Endothelial cell of umbilical vein (primary cell): ENCODE measurements at regions not wholly inside any gene's neighbourhood (a gene's known extent, or its start where the extent isn't known, plus 50 kb on each side); places are given as distances from the start of the nearest gene placed in this dataset.

Experiments
- BruUV-seq: library from RNA; stranded (reverse); fragments of 400-500 nt; replicated peaks from 2 replicates; lab custom pipeline; 2021; lab: Mats Ljungman, UMichigan
- CTCF ChIA-PET: fragments of 300-600, 350-600 bp; sonication (Branson Sonifier 250); formaldehyde crosslinking; loops from one replicate; lab custom pipeline; 2021; ENCODE audit warnings: antibody characterized with exemption, inconsistent platforms; lab: Charles Lee
- POLR2A ChIA-PET: fragments of 300-600, 350-600 bp; sonication (Branson Sonifier 250); formaldehyde crosslinking; loops from one replicate; lab custom pipeline; 2021; ENCODE audit warnings: antibody characterized with exemption, inconsistent platforms; lab: Charles Lee
- DNase-seq: peaks from one replicate; pipeline ENCODE4 v3.0.0-alpha.2; 2011; ENCODE audit warnings: low read depth, low spot score
- FAIRE-seq: peaks from 2 replicates; lab custom pipeline; 2011; peaks lifted over from hg19 to GRCh38; lab: Jason Lieb, UNC
- H2AFZ ChIP-seq: 2 replicates; pipeline ENCODE4 v1.6.0; 2012; ENCODE audit warnings: low read depth, low read length, control low read depth, inconsistent platforms
- H3K27ac ChIP-seq: 2 replicates; pipeline ENCODE4 v1.5.1; 2011; ENCODE audit warnings: low read depth, mild to moderate bottlenecking, control low read depth, low read length, moderate library complexity; ENCODE audit not compliant: insufficient read depth
- H3K27me3 ChIP-seq, 2 experiments: 2 replicates each; pipeline versions ENCODE4 v1.6.0 to v1.6.1; 2011; ENCODE audit warnings: low read length in 2 of 2, mixed read lengths in 1 of 2; ENCODE audit not compliant: control insufficient read depth in 2 of 2, insufficient read depth in 2 of 2
- H3K36me3 ChIP-seq, 2 experiments: 2 replicates in 1 of 2; 3 replicates in 1 of 2; pipeline ENCODE4 v1.5.1; 2011; ENCODE audit warnings: low read length in 2 of 2, mild to moderate bottlenecking in 1 of 2, moderate library complexity in 1 of 2; ENCODE audit not compliant: control insufficient read depth in 2 of 2, insufficient read depth in 2 of 2; ENCODE audit errors: extremely low read depth in 1 of 2
- H3K4me1 ChIP-seq: 3 replicates; pipeline ENCODE4 v1.5.1; 2011; ENCODE audit warnings: mild to moderate bottlenecking, low read length; ENCODE audit not compliant: control insufficient read depth, insufficient read depth; ENCODE audit errors: extremely low read depth
- H3K4me2 ChIP-seq: 2 replicates; pipeline ENCODE4 v1.6.1; 2011; ENCODE audit warnings: low read length, control low read depth, mixed read lengths; ENCODE audit not compliant: insufficient read depth
- H3K4me3 ChIP-seq, 3 experiments: fragments of 200-600 bp in 1 of 3; sonication (generic), shearing (Covaris generic) in 1 of 3; replicated peaks in 1 of 3; 2 replicates each; pipeline ENCODE4 v1.5.1; 2011 to 2016; ENCODE audit warnings: control low read depth in 3 of 3, low read length in 3 of 3, mild to moderate bottlenecking in 2 of 3, inconsistent platforms in 1 of 3, low read depth in 1 of 3, moderate library complexity in 1 of 3; ENCODE audit not compliant: insufficient read depth in 1 of 3
- H3K79me2 ChIP-seq: 2 replicates; pipeline ENCODE4 v1.6.0; 2012; ENCODE audit warnings: low read length, inconsistent platforms; ENCODE audit not compliant: control insufficient read depth, insufficient read depth
- H3K9ac ChIP-seq: replicated peaks from 2 replicates; pipeline ENCODE3; 2011; ENCODE audit warnings: low read length, control low read depth; ENCODE audit not compliant: insufficient read depth; ENCODE audit errors: extremely low read depth
- H3K9me1 ChIP-seq: replicated peaks from 3 replicates; pipeline ENCODE4 v1.6.0; 2011; ENCODE audit warnings: mild to moderate bottlenecking, low read length; ENCODE audit not compliant: control insufficient read depth, insufficient read depth; ENCODE audit errors: extremely low read depth
- H3K9me3 ChIP-seq: replicated peaks from 2 replicates; pipeline ENCODE4 v1.5.1; 2012; ENCODE audit warnings: low read length, inconsistent platforms; ENCODE audit not compliant: control insufficient read depth, insufficient read depth
- H4K20me1 ChIP-seq: replicated peaks from 2 replicates; pipeline ENCODE3; 2011; ENCODE audit warnings: mild to moderate bottlenecking, low read length; ENCODE audit not compliant: control insufficient read depth, insufficient read depth; ENCODE audit errors: extremely low read depth
- EZH2 ChIP-seq: IDR thresholded peaks from 2 replicates; pipeline ENCODE4 v1.6.1; 2012; ENCODE audit warnings: borderline replicate concordance, low read depth, mild to moderate bottlenecking, moderate library complexity, low read length, inconsistent platforms; ENCODE audit not compliant: severe bottlenecking
- FOS ChIP-seq: IDR thresholded peaks from 2 replicates; pipeline ENCODE4 v1.6.1; 2011; ENCODE audit warnings: mild to moderate bottlenecking, low read length, moderate library complexity, borderline replicate concordance; ENCODE audit not compliant: insufficient read depth
- GATA2 ChIP-seq: IDR thresholded peaks from 2 replicates; pipeline ENCODE4 v1.7.0; 2011; ENCODE audit warnings: low read depth, mild to moderate bottlenecking, moderate library complexity, mixed read lengths, low read length; ENCODE audit not compliant: insufficient read length, insufficient read depth
- JUN ChIP-seq: IDR thresholded peaks from 2 replicates; pipeline ENCODE4 v1.6.1; 2011; ENCODE audit warnings: borderline replicate concordance, low read depth; ENCODE audit not compliant: insufficient read length, insufficient read depth
- MAX ChIP-seq: IDR thresholded peaks from 2 replicates; pipeline ENCODE4 v1.6.1; 2011; ENCODE audit not compliant: insufficient read depth, insufficient read length
- MYC ChIP-seq: IDR thresholded peaks from one replicate; pipeline ENCODE4 v1.6.1; 2011; ENCODE audit warnings: mild to moderate bottlenecking, low read depth, low read length
- POLR2A ChIP-seq: IDR thresholded peaks from 2 replicates; pipeline ENCODE4 v1.6.1; 2012; ENCODE audit warnings: low read depth, mild to moderate bottlenecking, control low read depth, low read length
- dilution Hi-C: fragments of 300-500 bp; cut with MboI; formaldehyde crosslinking; loops from one replicate; pipeline ENCODE4 v1.15.0; 2019; ENCODE audit warnings: low sequenced_read_pairs; ENCODE audit not compliant: extremely low pct_ligation_motif_present
- intact Hi-C: fragments of 100-400 bp; cut with micrococcal nuclease; formaldehyde crosslinking; loops from one replicate; pipeline ENCODE4 v1.10.0; 2022

DNA sequence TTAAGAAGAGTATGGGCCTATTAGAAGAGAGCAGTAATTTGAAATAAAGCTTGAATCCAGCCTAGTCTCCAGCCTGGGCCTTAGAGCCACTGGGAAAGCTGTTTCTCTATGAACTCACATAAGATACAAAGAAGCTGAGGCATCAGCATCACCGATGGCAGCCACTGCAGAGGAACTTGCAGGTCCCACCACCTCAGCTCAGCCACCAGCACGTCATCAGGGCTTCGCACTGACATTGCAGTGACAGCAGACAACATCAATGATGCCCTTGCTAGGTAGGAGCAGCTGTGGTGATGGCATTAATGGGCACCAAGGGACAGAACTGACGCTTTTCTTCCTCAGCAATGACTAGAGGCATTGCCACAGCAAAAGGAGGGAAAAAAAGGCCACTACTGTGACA is 67.7 kb upstream of the CDC42EP3 start:
- H3K79me2 ChIP-seq: no peaks in the 10 kb centered on the region
- TF ChIP-seq EZH2 (no peak), FOS (no peak), MYC (no peak), POLR2A (no peak), MAX (no peak), GATA2 (no peak)
- H4K20me1 ChIP-seq: no peaks in the 10 kb centered on the region
- FAIRE-seq (no peak), DNase-seq (no peak)
- dilution Hi-C loops: no loop called here
- no TSS peak for BruUV-seq
- H3K4me2 ChIP-seq: no peak overlapping the region
- no peaks in the 10 kb centered on the region for H3K27me3 ChIP-seq
- peaks cover 4% of the 10 kb centered on the region for H3K4me1 ChIP-seq
- no peaks in the 10 kb centered on the region for H3K36me3 ChIP-seq
- no peak overlapping the region for H3K27ac ChIP-seq
- POLR2A ChIA-PET: no interaction called here
- intact Hi-C loops: no loop called here
- H2AFZ ChIP-seq: no peak overlapping the region
- no peaks in the 10 kb centered on the region for H3K9me1 ChIP-seq
- no peak overlapping the region for H3K4me3 ChIP-seq
- H3K9me3 ChIP-seq: no peaks in the 10 kb centered on the region
- CTCF ChIA-PET: interaction anchor here (1.0 kb wide), 1 partner anchor 138 kb away, joined by 3 read pairs; no protein-coding TSS in a partner anchor
- H3K9ac ChIP-seq: no peak overlapping the region

DNA sequence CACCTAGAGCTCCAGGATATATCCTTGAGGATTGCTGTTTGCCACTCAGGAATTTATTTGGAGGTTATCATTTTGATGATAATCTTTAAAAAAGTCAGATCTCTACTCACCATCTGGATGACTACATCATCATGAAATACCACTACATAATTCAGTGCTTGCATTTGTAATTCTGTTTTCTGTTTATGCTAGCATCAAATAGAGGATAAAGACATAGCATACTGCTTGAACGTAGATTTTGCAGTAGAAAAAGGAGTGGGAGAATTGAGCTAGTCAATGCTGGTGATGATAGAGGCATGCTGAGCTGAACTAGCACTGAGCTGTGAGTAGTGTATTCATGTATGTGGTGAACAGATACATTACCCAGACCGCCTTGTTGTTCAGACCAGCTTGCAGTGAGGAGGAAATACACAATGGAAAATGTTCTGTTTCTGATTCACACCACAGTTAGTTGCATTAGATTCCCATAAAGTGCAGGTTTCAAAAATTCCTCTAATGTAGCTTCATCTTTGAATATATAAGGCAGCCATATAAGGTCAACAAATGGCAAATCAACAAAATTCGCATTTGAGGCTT is 68.8 kb upstream of the CDC42EP3 start:
- TF ChIP-seq EZH2: no peak
- no peak for TF ChIP-seq POLR2A
- no peak for TF ChIP-seq FOS
- no peak for TF ChIP-seq JUN
- TF ChIP-seq GATA2: no peak
- TF ChIP-seq MAX: no peak
- H3K9me3 ChIP-seq: no peaks in the 10 kb centered on the region
- dilution Hi-C loops: no loop called here
- no peak overlapping the region for H3K4me3 ChIP-seq
- no peaks in the 10 kb centered on the region for H3K79me2 ChIP-seq
- no peak overlapping the region for H2AFZ ChIP-seq
- H3K36me3 ChIP-seq: no peaks in the 10 kb centered on the region
- no TSS peak for BruUV-seq
- H3K9me1 ChIP-seq: no peaks in the 10 kb centered on the region
- no peaks in the 10 kb centered on the region for H4K20me1 ChIP-seq
- intact Hi-C loops: no loop called here
- no peak overlapping the region for H3K27ac ChIP-seq
- ChIA-PET POLR2A (interaction anchor here (0.5 kb wide), 1 partner anchor 77 kb away, joined by 3 read pairs; no protein-coding TSS in a partner anchor), CTCF (interaction anchor here (0.8 to 1.2 kb wide), 2 partner anchors 46 to 56 kb away, joined by 3 read pairs; no protein-coding TSS in a partner anchor)
- DNase-seq (peak; percentile 4), FAIRE-seq (no peak)
- H3K27me3 ChIP-seq: no peaks in the 10 kb centered on the region
- H3K4me2 ChIP-seq: no peak overlapping the region
- no peak overlapping the region for H3K9ac ChIP-seq
- peaks cover 4% of the 10 kb centered on the region for H3K4me1 ChIP-seq
